K562 (cell line): ENCODE measurements at regions not wholly inside any gene's neighbourhood (a gene's known extent, or its start where the extent isn't known, plus 50 kb on each side); places are given as distances from the start of the nearest gene placed in this dataset.

Experiments used
- ATAC-seq: fragments of 200-7000 bp; cut with Tn5 transposase; 3 replicates; pipeline ENCODE4 v1.9.1; 2020; ENCODE audit warnings: moderate library complexity
- BruUV-seq: library from RNA; stranded (reverse); fragments of 400-500 nt; replicated peaks from 2 replicates; lab custom pipeline; 2021; lab: Mats Ljungman, UMichigan
- CTCF ChIA-PET: fragments of 300-600 bp; formaldehyde crosslinking; extraction: SDS; loops from one replicate; lab custom pipeline; 2021; ENCODE audit warnings: low intra/inter-chr PET ratio; lab: Yijun Ruan, JAX
- POLR2A ChIA-PET: fragments of 300-600, 350-650 bp; sonication (Branson Sonifier 250); formaldehyde crosslinking; extraction: SDS; loops from one replicate; lab custom pipeline; 2021; ENCODE audit warnings: antibody characterized with exemption, inconsistent platforms; lab: Yijun Ruan, JAX
- DNase-seq, 4 experiments: peaks; one replicate each; pipeline versions ENCODE4 v3.0.0 to v3.0.0-alpha.2; 2011 to 2018; ENCODE audit warnings: low spot score in 3 of 4, mixed read lengths in 3 of 4; ENCODE audit errors: extremely low read depth in 1 of 4
- FAIRE-seq: peaks from 2 replicates; lab custom pipeline; 2011; peaks lifted over from hg19 to GRCh38; lab: Jason Lieb, UNC
- H2AFZ ChIP-seq: 2 replicates; pipeline ENCODE4 v1.6.0; 2011; ENCODE audit warnings: low read depth, low read length, control low read depth, inconsistent platforms
- H3K27ac ChIP-seq: fragments of 200-600 bp; 3 replicates; pipeline ENCODE4 v1.8.0; 2011; ENCODE audit warnings: low read depth, mild to moderate bottlenecking, control low read depth, inconsistent platforms, low read length, moderate library complexity, mixed read lengths; ENCODE audit errors: extremely low read depth
- H3K27me3 ChIP-seq, 2 experiments: fragments of 300-600 bp in 1 of 2; 2 replicates in 1 of 2; 3 replicates in 1 of 2; pipeline versions ENCODE4 v1.6.0 to v1.8.0; 2011; ENCODE audit warnings: inconsistent platforms in 2 of 2, low read length in 2 of 2, mild to moderate bottlenecking in 1 of 2, mixed read lengths in 1 of 2, moderate library complexity in 1 of 2; ENCODE audit not compliant: control insufficient read depth in 2 of 2, insufficient read depth in 2 of 2
- H3K36me3 ChIP-seq: fragments of 300-600 bp; 3 replicates; pipeline ENCODE4 v1.8.0; 2011; ENCODE audit warnings: mild to moderate bottlenecking, low read length, inconsistent platforms; ENCODE audit not compliant: control insufficient read depth, insufficient read depth
- H3K4me1 ChIP-seq, 2 experiments: fragments of 200-600 bp in 1 of 2; replicated peaks in 1 of 2; 2 replicates in 1 of 2; 3 replicates in 1 of 2; pipeline versions ENCODE4 v1.5.1 to v1.8.0; 2011; ENCODE audit warnings: inconsistent platforms in 2 of 2, low read length in 2 of 2, mild to moderate bottlenecking in 1 of 2, mixed read lengths in 1 of 2, moderate library complexity in 1 of 2; ENCODE audit not compliant: control insufficient read depth in 2 of 2, insufficient read depth in 2 of 2
- H3K4me2 ChIP-seq: 2 replicates; pipeline ENCODE4 v1.6.1; 2011; ENCODE audit warnings: low read length, control low read depth, inconsistent platforms, mixed read lengths; ENCODE audit not compliant: insufficient read depth
- H3K4me3 ChIP-seq: fragments of 200-600 bp; sonication (generic), shearing (Covaris generic); 2 replicates; pipeline ENCODE4 v1.5.1; 2016; ENCODE audit warnings: control low read depth, inconsistent platforms
- H3K79me2 ChIP-seq: fragments of 200-600 bp; 3 replicates; pipeline ENCODE4 v1.8.0; 2011; ENCODE audit warnings: low read length, inconsistent platforms; ENCODE audit not compliant: control insufficient read depth, insufficient read depth
- H3K9ac ChIP-seq, 2 experiments: 2 replicates each; pipeline versions ENCODE4 v1.6.0 to v1.6.1; 2011; ENCODE audit warnings: low read depth in 2 of 2, low read length in 2 of 2, control low read depth in 1 of 2, inconsistent platforms in 1 of 2, mild to moderate bottlenecking in 1 of 2, mixed read lengths in 1 of 2; ENCODE audit not compliant: insufficient read depth in 1 of 2
- H3K9me1 ChIP-seq: one replicate; pipeline ENCODE4 v1.6.0; 2011; ENCODE audit warnings: inconsistent platforms, mild to moderate bottlenecking, low read length, moderate library complexity; ENCODE audit not compliant: control insufficient read depth, insufficient read depth
- H3K9me3 ChIP-seq: replicated peaks from 2 replicates; pipeline ENCODE4 v1.5.1; 2011; ENCODE audit warnings: low read depth, low read length, inconsistent platforms; ENCODE audit not compliant: control insufficient read depth, insufficient read depth
- H4K20me1 ChIP-seq: replicated peaks from 2 replicates; pipeline ENCODE4 v1.6.1; 2011; ENCODE audit warnings: low read length, inconsistent platforms, mixed read lengths; ENCODE audit not compliant: control insufficient read depth, insufficient read depth
- DDX20 ChIP-seq: fragments of 450-650 bp; IDR thresholded peaks from 2 replicates; pipeline ENCODE4 v1.6.1; 2016; ENCODE audit warnings: missing genetic modification characterization, low read depth, mild to moderate bottlenecking, missing compliant biosample characterization, moderate library complexity
- NFIC ChIP-seq: fragments of 450-650 bp; IDR thresholded peaks from 2 replicates; pipeline ENCODE4 v1.6.1; 2017; ENCODE audit warnings: mild to moderate bottlenecking, inconsistent platforms
- RAD21 ChIP-seq, 2 experiments: fragments of 250-450 bp in 1 of 2; fragments of 450-650 bp in 1 of 2; sonication (Bioruptor Pico) in 1 of 2; formaldehyde crosslinking in 1 of 2; IDR thresholded peaks in 1 of 2; conservative IDR thresholded peaks in 1 of 2; 2 replicates each; pipeline versions ENCODE4 v1.4.0 to v1.8.0; 2020 to 2022; ENCODE audit warnings: mild to moderate bottlenecking in 2 of 2, moderate library complexity in 1 of 2
- SAP30 ChIP-seq: fragments of 200-600 bp; sonication (generic); IDR thresholded peaks from 2 replicates; pipeline ENCODE4 v1.6.1; 2012; ENCODE audit warnings: borderline replicate concordance, low read depth, mild to moderate bottlenecking, moderate library complexity, low read length, control low read depth, inconsistent platforms; ENCODE audit not compliant: insufficient read depth, poor library complexity, severe bottlenecking
- TARDBP ChIP-seq: fragments of 450-650 bp; IDR thresholded peaks from 2 replicates; pipeline ENCODE4 v1.6.1; 2016
- ZNF717 ChIP-seq: fragments of 250-450 bp; sonication (Bioruptor Pico); IDR thresholded peaks from 2 replicates; pipeline ENCODE4 v1.5.0; 2021
- ZNF75A ChIP-seq: fragments of 450-650 bp; formaldehyde crosslinking; IDR thresholded peaks from 2 replicates; pipeline ENCODE4 v1.4.0; 2020; ENCODE audit warnings: mild to moderate bottlenecking
- WGBS: fragments of 100-300 bp; shearing (Covaris generic); methylation state at CpG from one replicate; pipeline ENCODE4 v1.1.6; 2016; ENCODE audit warnings: low coverage, mixed read lengths; ENCODE audit not compliant: insufficient coverage; ENCODE audit errors: missing lambda C conversion rate; 5-methylcytosine and 5-hydroxymethylcytosine counted together
- in situ Hi-C: fragments of 300-500 bp; cut with MboI; formaldehyde crosslinking; loops from 4 replicates; pipeline ENCODE4 v1.15.0; 2018; ENCODE audit warnings: inconsistent platforms, mixed read lengths
- intact Hi-C: fragments of 100-400 bp; cut with micrococcal nuclease; formaldehyde crosslinking; loops from 2 replicates; pipeline ENCODE4 v1.14.2; 2022
- TF ChIP-seq, protein P1 (sequence below): IDR thresholded peaks from 2 replicates; pipeline ENCODE4 v1.6.1; 2011; ENCODE audit warnings: borderline replicate concordance, low read depth, mild to moderate bottlenecking, moderate library complexity, low read length; ENCODE audit not compliant: insufficient read depth, poor library complexity, severe bottlenecking
- TF ChIP-seq, protein P2 (sequence below): IDR thresholded peaks from 2 replicates; pipeline ENCODE4 v1.6.1; 2011; ENCODE audit not compliant: insufficient read length; ENCODE audit errors: extremely low read depth
- TF ChIP-seq, protein P3 (sequence below): fragments of 450-650 bp; IDR thresholded peaks from 2 replicates; pipeline ENCODE4 v1.6.1; 2016; ENCODE audit warnings: low read depth, mild to moderate bottlenecking, moderate library complexity

- TF ChIP-seq NFIC, result no peak
- no peak for TF ChIP-seq TARDBP
- TF ChIP-seq, protein P1, sequence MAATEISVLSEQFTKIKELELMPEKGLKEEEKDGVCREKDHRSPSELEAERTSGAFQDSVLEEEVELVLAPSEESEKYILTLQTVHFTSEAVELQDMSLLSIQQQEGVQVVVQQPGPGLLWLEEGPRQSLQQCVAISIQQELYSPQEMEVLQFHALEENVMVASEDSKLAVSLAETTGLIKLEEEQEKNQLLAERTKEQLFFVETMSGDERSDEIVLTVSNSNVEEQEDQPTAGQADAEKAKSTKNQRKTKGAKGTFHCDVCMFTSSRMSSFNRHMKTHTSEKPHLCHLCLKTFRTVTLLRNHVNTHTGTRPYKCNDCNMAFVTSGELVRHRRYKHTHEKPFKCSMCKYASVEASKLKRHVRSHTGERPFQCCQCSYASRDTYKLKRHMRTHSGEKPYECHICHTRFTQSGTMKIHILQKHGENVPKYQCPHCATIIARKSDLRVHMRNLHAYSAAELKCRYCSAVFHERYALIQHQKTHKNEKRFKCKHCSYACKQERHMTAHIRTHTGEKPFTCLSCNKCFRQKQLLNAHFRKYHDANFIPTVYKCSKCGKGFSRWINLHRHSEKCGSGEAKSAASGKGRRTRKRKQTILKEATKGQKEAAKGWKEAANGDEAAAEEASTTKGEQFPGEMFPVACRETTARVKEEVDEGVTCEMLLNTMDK, result no peak
- TF ChIP-seq ZNF717 (CRISPR knock-in tag), result no peak
- TF ChIP-seq ZNF75A (CRISPR knock-in tag), result no peak
- TF ChIP-seq DDX20, result no peak
- peak; percentile 48 to 56 for TF ChIP-seq RAD21 (CRISPR knock-in tag; conservative IDR thresholded peaks at IDR 0.05 in 1 of 2, IDR thresholded peaks at IDR 0.05 in 1 of 2)
Observed at GRCh38 chr4:114384629-114385028, 214.0 kb upstream of the UGT8 start (continued).

DNA sequence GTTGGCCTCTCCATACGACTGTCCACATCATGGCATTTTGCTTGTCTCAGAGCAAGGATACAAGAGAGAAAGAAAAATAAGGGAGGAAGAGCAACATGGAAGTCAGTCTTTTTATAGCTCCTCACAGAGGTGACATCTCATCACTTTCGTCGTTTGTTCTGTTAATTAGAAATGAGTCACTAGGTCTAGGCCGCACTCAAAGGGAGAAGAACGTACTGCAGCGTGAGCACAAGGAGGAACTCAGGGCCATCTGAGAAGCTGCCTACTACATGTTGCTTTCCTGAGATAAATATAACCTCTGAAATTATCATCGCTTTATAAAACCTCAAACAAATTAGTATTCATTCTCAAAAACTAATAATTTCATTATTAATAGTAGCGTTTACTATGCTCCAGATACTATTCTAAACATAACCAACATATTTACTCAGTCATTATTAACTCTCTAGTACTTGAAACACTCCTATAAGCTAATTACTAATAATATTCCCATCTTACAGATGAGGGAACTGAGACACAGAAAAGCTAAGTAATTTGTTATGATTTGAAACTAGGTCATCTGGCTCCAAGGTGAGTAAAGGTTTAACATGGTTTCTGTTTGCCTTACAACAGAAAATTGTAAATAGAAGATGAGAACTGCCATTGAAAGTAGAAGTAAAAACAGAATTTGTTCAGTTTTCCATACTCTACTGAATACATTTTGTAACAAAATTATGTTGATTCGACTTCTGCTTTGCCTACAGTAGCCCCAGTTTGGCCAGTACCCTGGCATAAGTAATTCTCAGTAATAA, 213.2 kb upstream of the UGT8 start:
- no peaks in the 10 kb centered on the region for H4K20me1 ChIP-seq
- FAIRE-seq (no peak), ATAC-seq (no peak), DNase-seq (no peak)
- H3K4me1 ChIP-seq, result no peaks in the 10 kb centered on the region
- no peak overlapping the region for H2AFZ ChIP-seq
- no peaks in the 10 kb centered on the region for H3K36me3 ChIP-seq
- no peaks in the 10 kb centered on the region for H3K79me2 ChIP-seq
- H3K27me3 ChIP-seq, result no peaks in the 10 kb centered on the region
- intact Hi-C loops (loop anchor here (2.0 to 10.0 kb wide), 2 partner anchors 991 to 1111 kb away; no protein-coding TSS in a partner anchor), in situ Hi-C loops (loop anchor here (25.0 kb wide), 1 partner anchor 973 kb away; no protein-coding TSS in a partner anchor)
- POLR2A ChIA-PET, result no interaction called here
- H3K9me1 ChIP-seq, result no peaks in the 10 kb centered on the region
- BruUV-seq, result no TSS peak
- no peak overlapping the region for H3K27ac ChIP-seq
- H3K9me3 ChIP-seq, result no peaks in the 10 kb centered on the region
- no peak overlapping the region for H3K9ac ChIP-seq
- 3% methylated on average over 9 of the region's 9 CpGs for WGBS
- CTCF ChIA-PET, result interaction anchor here (1.5 to 2.0 kb wide), 2 partner anchors 309 kb away, joined by 6 to 17 read pairs; no protein-coding TSS in a partner anchor
- no peak overlapping the region for H3K4me3 ChIP-seq
- H3K4me2 ChIP-seq, result no peak overlapping the region
- TF ChIP-seq SAP30, result no peak
- TF ChIP-seq, protein P2, sequence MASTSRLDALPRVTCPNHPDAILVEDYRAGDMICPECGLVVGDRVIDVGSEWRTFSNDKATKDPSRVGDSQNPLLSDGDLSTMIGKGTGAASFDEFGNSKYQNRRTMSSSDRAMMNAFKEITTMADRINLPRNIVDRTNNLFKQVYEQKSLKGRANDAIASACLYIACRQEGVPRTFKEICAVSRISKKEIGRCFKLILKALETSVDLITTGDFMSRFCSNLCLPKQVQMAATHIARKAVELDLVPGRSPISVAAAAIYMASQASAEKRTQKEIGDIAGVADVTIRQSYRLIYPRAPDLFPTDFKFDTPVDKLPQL, result no peak
- TF ChIP-seq, protein P3, sequence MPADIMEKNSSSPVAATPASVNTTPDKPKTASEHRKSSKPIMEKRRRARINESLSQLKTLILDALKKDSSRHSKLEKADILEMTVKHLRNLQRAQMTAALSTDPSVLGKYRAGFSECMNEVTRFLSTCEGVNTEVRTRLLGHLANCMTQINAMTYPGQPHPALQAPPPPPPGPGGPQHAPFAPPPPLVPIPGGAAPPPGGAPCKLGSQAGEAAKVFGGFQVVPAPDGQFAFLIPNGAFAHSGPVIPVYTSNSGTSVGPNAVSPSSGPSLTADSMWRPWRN, result no peak
